Natural killer cell (primary cell): ENCODE measurements at regions not wholly inside any gene's neighbourhood (a gene's known extent, or its start where the extent isn't known, plus 50 kb on each side); places are given as distances from the start of the nearest gene placed in this dataset.
A peak's percentile ranks its signal among the peaks of the same experiment; 100 is the strongest.

Experiments used
- ATAC-seq, 3 donors: fragments of 150-1000 bp in 2 of 3; fragments of 200-7000 bp in 1 of 3; cut with Tn5 transposase; 1 replicate in 1 of 3; 2 replicates in 2 of 3; pipeline ENCODE4 v1.10.0; 2021; ENCODE audit warnings: mild to moderate bottlenecking in 2 of 3, moderate library complexity in 2 of 3
- DNase-seq, 2 donors: peaks; one replicate each; pipeline versions ENCODE4 v3.0.0 to v3.0.0-alpha.2; 2013 to 2021; ENCODE audit warnings: mixed read lengths in 1 of 2
- H3K27ac ChIP-seq: one replicate; pipeline ENCODE4 v1.5.1; 2013; ENCODE audit warnings: mild to moderate bottlenecking, low read length
- H3K27me3 ChIP-seq: one replicate; pipeline ENCODE4 v1.6.1; 2013; ENCODE audit warnings: low read length; ENCODE audit not compliant: control insufficient read depth, insufficient read depth
- H3K36me3 ChIP-seq: one replicate; pipeline ENCODE4 v1.6.1; 2013; ENCODE audit warnings: low read length; ENCODE audit not compliant: control insufficient read depth, insufficient read depth
- H3K4me1 ChIP-seq: one replicate; pipeline ENCODE4 v1.6.1; 2013; ENCODE audit warnings: low read length; ENCODE audit not compliant: control insufficient read depth, insufficient read depth
- H3K4me3 ChIP-seq: one replicate; pipeline ENCODE4 v1.5.1; 2013; ENCODE audit warnings: low read length
- H3K9me3 ChIP-seq: one replicate; pipeline ENCODE4 v1.6.1; 2013; ENCODE audit warnings: low read length; ENCODE audit not compliant: control insufficient read depth, insufficient read depth
- H3K27ac Mint-ChIP-seq, 2 donors: one replicate each; pipeline ENCODE4 v1.8.0; 2022; ENCODE audit warnings: mild to moderate bottlenecking in 2 of 2, mixed read lengths in 2 of 2, moderate library complexity in 1 of 2
- H3K27me3 Mint-ChIP-seq, 2 donors: one replicate each; pipeline ENCODE4 v1.8.0; 2022; ENCODE audit warnings: low read depth in 2 of 2, mixed read lengths in 2 of 2
- H3K36me3 Mint-ChIP-seq: one replicate; pipeline ENCODE4 v1.8.0; 2022; ENCODE audit warnings: mixed read lengths
- H3K4me1 Mint-ChIP-seq, 2 donors: one replicate each; pipeline ENCODE4 v1.8.0; 2022; ENCODE audit warnings: mixed read lengths in 2 of 2
- H3K4me3 Mint-ChIP-seq: one replicate; pipeline ENCODE4 v1.8.0; 2022; ENCODE audit warnings: mild to moderate bottlenecking, moderate library complexity, mixed read lengths
- H3K9me3 Mint-ChIP-seq, 2 donors: one replicate each; pipeline ENCODE4 v1.8.0; 2022; ENCODE audit warnings: mixed read lengths in 2 of 2
- CTCF ChIP-seq: fragments of 200-600 bp; IDR thresholded peaks from one replicate; pipeline ENCODE4 v1.8.0; 2022; ENCODE audit warnings: antibody characterized with exemption
- WGBS: methylation state at CpG from one replicate; pipeline ENCODE4 v1.1.7; 2013; ENCODE audit warnings: missing lambda C conversion rate; ENCODE audit not compliant: insufficient coverage; 5-methylcytosine and 5-hydroxymethylcytosine counted together
- intact Hi-C: fragments of 100-400 bp; cut with micrococcal nuclease; formaldehyde crosslinking; loops from one replicate; pipeline ENCODE4 v1.14.2; 2022

GRCh38 chr2:217166241-217166850 is 306.5 kb upstream of the TNP1 start:
- Histone ChIP-seq H3K27ac (no peak overlapping the region), H3K27me3 (no peaks in the 10 kb centered on the region), H3K9me3 (no peaks in the 10 kb centered on the region), H3K4me1 (peaks cover 5% of the 10 kb centered on the region), H3K36me3 (no peaks in the 10 kb centered on the region), H3K4me3 (no peak overlapping the region)
- ATAC-seq: no peak
- no peak for DNase-seq
- TF ChIP-seq CTCF: no peak
- peaks cover 17 to 18% of the 10 kb centered on the region in 2 donors for H3K4me1 Mint-ChIP-seq
- H3K4me3 Mint-ChIP-seq: no peak overlapping the region
- WGBS: no CpG with 5 or more reads among the region's 3 CpGs
- intact Hi-C loops: loop anchor here (1.0 kb wide), 1 partner anchor 468 kb away; no protein-coding TSS in a partner anchor
- H3K27me3 Mint-ChIP-seq: peaks cover 12 to 28% of the 10 kb centered on the region in 2 donors
- no peak overlapping the region for H3K27ac Mint-ChIP-seq
- no peaks in the 10 kb centered on the region for H3K36me3 Mint-ChIP-seq
- no peaks in the 10 kb centered on the region for H3K9me3 Mint-ChIP-seq

- Mint-ChIP-seq H3K9me3 (no peaks in the 10 kb centered on the region), H3K4me3 (no peak overlapping the region), H3K4me1 (peaks cover 20 to 21% of the 10 kb centered on the region in 2 donors), H3K27me3 (peaks cover 9 to 33% of the 10 kb centered on the region in 2 donors), H3K36me3 (no peaks in the 10 kb centered on the region), H3K27ac (no peak overlapping the region)
- DNase-seq (no peak), ATAC-seq (no peak)
- H3K36me3 ChIP-seq: no peaks in the 10 kb centered on the region
- H3K4me1 ChIP-seq: peaks cover 6% of the 10 kb centered on the region
- intact Hi-C loops: no loop called here
- no peak for TF ChIP-seq CTCF
- WGBS: 94% methylated on average over 1 of the region's 2 CpGs
- no peak overlapping the region for H3K4me3 ChIP-seq
- no peak overlapping the region for H3K27ac ChIP-seq
- no peaks in the 10 kb centered on the region for H3K9me3 ChIP-seq
- peaks cover under 1% of the 10 kb centered on the region for H3K27me3 ChIP-seq
Measured at GRCh38 chr2:217165547-217165946, 305.7 kb upstream of the TNP1 start.

GRCh38 chr2:217163987-217164386 is 304.1 kb upstream of the TNP1 start:
- Mint-ChIP-seq H3K4me3 (no peak overlapping the region), H3K36me3 (no peaks in the 10 kb centered on the region), H3K27ac (no peak overlapping the region), H3K4me1 (peaks cover 20 to 21% of the 10 kb centered on the region in 2 donors), H3K9me3 (no peaks in the 10 kb centered on the region), H3K27me3 (peaks cover 9 to 33% of the 10 kb centered on the region in 2 donors)
- H3K36me3 ChIP-seq: no peaks in the 10 kb centered on the region
- H3K9me3 ChIP-seq: no peaks in the 10 kb centered on the region
- 92% methylated on average over 4 of the region's 4 CpGs for WGBS
- TF ChIP-seq CTCF: no peak
- H3K27me3 ChIP-seq: peaks cover 4% of the 10 kb centered on the region
- H3K4me1 ChIP-seq: peaks cover 6% of the 10 kb centered on the region
- intact Hi-C loops: no loop called here
- no peak overlapping the region for H3K4me3 ChIP-seq
- ATAC-seq (no peak), DNase-seq (no peak)
- no peak overlapping the region for H3K27ac ChIP-seq

GRCh38 chr2:217162533-217162932 is 302.7 kb upstream of the TNP1 start:
- Histone ChIP-seq H3K4me3 (no peak overlapping the region), H3K9me3 (no peaks in the 10 kb centered on the region), H3K27ac (no peak overlapping the region), H3K27me3 (peaks cover 4% of the 10 kb centered on the region), H3K36me3 (no peaks in the 10 kb centered on the region), H3K4me1 (peaks cover 6% of the 10 kb centered on the region)
- WGBS: 36% methylated on average over 8 of the region's 9 CpGs
- Mint-ChIP-seq H3K36me3 (no peaks in the 10 kb centered on the region), H3K4me3 (no peak overlapping the region), H3K9me3 (no peaks in the 10 kb centered on the region), H3K27me3 (peaks cover 16 to 43% of the 10 kb centered on the region in 2 donors), H3K27ac (peak overlapping the region in 1 of 2 donors; percentile 6), H3K4me1 (peaks cover 20 to 21% of the 10 kb centered on the region in 2 donors)
- ATAC-seq (peak; percentile 34 to 65 (median 45)), DNase-seq (peak in 1 of 2 donors; percentile 37)
- intact Hi-C loops: no loop called here
- no peak for TF ChIP-seq CTCF
